SH-SY5Y (cell line): ENCODE measurements at regions not wholly inside any gene's neighbourhood (a gene's known extent, or its start where the extent isn't known, plus 50 kb on each side); places are given as distances from the start of the nearest gene placed in this dataset.

ENCODE experiments used
- GATA2 ChIP-seq: IDR thresholded peaks from 2 replicates; pipeline ENCODE4 v1.6.1; 2011; ENCODE audit warnings: mild to moderate bottlenecking, low read depth, low read length
- GATA3 ChIP-seq: IDR thresholded peaks from 2 replicates; pipeline ENCODE4 v1.6.1; 2011; ENCODE audit warnings: low read depth, mild to moderate bottlenecking, low read length, moderate library complexity

DNA sequence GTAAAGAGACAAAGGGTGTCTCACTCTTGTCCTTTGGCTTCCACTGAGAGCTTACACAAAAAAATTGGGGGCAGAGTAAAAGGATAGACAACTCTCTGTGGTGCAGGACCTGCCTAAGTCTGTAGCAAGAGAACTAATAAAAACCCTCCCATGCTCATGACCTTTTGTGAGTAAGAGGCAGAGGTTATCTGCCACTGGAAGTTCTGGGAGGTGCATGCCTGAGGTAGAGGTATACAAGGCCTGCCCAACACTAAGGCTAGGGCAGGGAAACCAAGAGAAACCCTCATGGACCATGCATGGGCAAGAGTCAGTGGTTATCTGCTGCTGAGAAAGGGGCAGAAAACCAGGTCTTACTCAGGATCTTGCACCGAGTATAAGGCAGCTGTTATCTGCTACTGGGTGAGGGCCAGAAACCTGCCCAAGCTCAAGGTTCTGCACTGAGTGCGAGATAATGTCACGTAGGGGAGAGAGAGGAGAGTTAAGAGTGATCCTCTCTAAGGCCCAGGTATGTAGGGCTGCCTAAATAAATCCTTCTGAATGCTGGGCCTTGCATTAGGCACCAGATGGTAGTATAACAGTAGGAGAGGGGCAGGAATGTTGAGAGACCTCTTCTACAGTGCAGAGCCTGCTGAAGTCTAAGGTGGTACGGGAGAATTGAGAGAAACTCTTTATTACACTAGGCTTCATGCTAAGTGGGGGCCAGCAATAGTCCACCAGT lies 143.4 kb downstream of the MACROH2A1 start:
- TF ChIP-seq GATA3 (no peak), GATA2 (no peak)
